ENCODE measurements at regions not wholly inside any gene's neighbourhood (a gene's known extent, or its start where the extent isn't known, plus 50 kb on each side); places are given as distances from the start of the nearest gene placed in this dataset.
"Not testable (repeated sequence)": the region's sequence is repeated elsewhere in the genome, so short reads cannot be mapped to it uniquely, and the experiment has no call there.

- Mint-ChIP-seq H3K4me3 (no peak overlapping the region), H3K4me1 (peaks cover 28% of the 10 kb centered on the region), H3K36me3 (ENCODE audit: low read depth) (no peaks in the 10 kb centered on the region), H3K9me3 (no peaks in the 10 kb centered on the region), H3K27me3 (ENCODE audit: low read depth) (peaks cover 30% of the 10 kb centered on the region), H3K27ac (no peak overlapping the region)
- TF ChIP-seq CTCF (IDR thresholded peaks at IDR 0.05; ENCODE audit: unreplicated experiment in 3 of 3) = no peak
These were observed 119.0 kb upstream of the EEF2KMT start for GRCh38 chr16:5216441-5217080.

GRCh38 chr16:5215901-5216300 is 118.3 kb upstream of the EEF2KMT start:
- Mint-ChIP-seq H3K4me1 (peaks cover 28% of the 10 kb centered on the region), H3K27me3 (ENCODE audit: low read depth) (peaks cover 30% of the 10 kb centered on the region), H3K4me3 (peak overlapping the region in 1 of 3 experiments; percentile 9), H3K9me3 (no peaks in the 10 kb centered on the region), H3K36me3 (ENCODE audit: low read depth) (no peaks in the 10 kb centered on the region), H3K27ac (peak overlapping the region in 1 of 3 experiments; percentile 6)
- TF ChIP-seq CTCF (IDR thresholded peaks at IDR 0.05; ENCODE audit: unreplicated experiment in 3 of 3) = no peak

- Mint-ChIP-seq H3K27me3 (ENCODE audit: low read depth) (peaks cover 30% of the 10 kb centered on the region), H3K36me3 (ENCODE audit: low read depth) (no peaks in the 10 kb centered on the region), H3K4me3 (no peak overlapping the region), H3K9me3 (no peaks in the 10 kb centered on the region), H3K27ac (no peak overlapping the region), H3K4me1 (peaks cover 28% of the 10 kb centered on the region)
- TF ChIP-seq CTCF (IDR thresholded peaks at IDR 0.05; ENCODE audit: unreplicated experiment in 3 of 3) = no peak
These were observed 116.9 kb upstream of the EEF2KMT start for GRCh38 chr16:5214466-5214865.

GRCh38 chr16:5212501-5212900 is 114.9 kb upstream of the EEF2KMT start:
- peaks cover 28% of the 10 kb centered on the region for H3K4me1 Mint-ChIP-seq
- H3K9me3 Mint-ChIP-seq; H3K36me3 Mint-ChIP-seq (ENCODE audit: low read depth); H3K4me3 Mint-ChIP-seq; H3K27ac Mint-ChIP-seq: not testable (repeated sequence)
- H3K27me3 Mint-ChIP-seq (ENCODE audit: low read depth) = peaks cover 18% of the 10 kb centered on the region

- not testable (repeated sequence) for H3K27me3 Mint-ChIP-seq (ENCODE audit: low read depth); H3K36me3 Mint-ChIP-seq (ENCODE audit: low read depth); H3K4me3 Mint-ChIP-seq; H3K27ac Mint-ChIP-seq; H3K9me3 Mint-ChIP-seq
- H3K4me1 Mint-ChIP-seq = peaks cover 27% of the 10 kb centered on the region
These were observed 110.4 kb upstream of the EEF2KMT start for GRCh38 chr16:5207862-5208498.

- peaks cover 18% of the 10 kb centered on the region for H3K4me1 Mint-ChIP-seq
- H3K4me3 Mint-ChIP-seq = no peak overlapping the region
- peaks cover 3% of the 10 kb centered on the region for H3K27me3 Mint-ChIP-seq (ENCODE audit: low read depth)
- no peak for TF ChIP-seq CTCF (IDR thresholded peaks at IDR 0.05; ENCODE audit: unreplicated experiment in 3 of 3)
- no peak overlapping the region for H3K27ac Mint-ChIP-seq
- no peaks in the 10 kb centered on the region for H3K36me3 Mint-ChIP-seq (ENCODE audit: low read depth)
- H3K9me3 Mint-ChIP-seq = no peaks in the 10 kb centered on the region
These were observed 109.5 kb upstream of the EEF2KMT start for GRCh38 chr16:5207001-5207523.

All from nephron (organoid).